GM18907 (cell line): ENCODE measurements at regions not wholly inside any gene's neighbourhood (a gene's known extent, or its start where the extent isn't known, plus 50 kb on each side); places are given as distances from the start of the nearest gene placed in this dataset.

ENCODE experiments used
- ATAC-seq: cut with Tn5 transposase; IDR thresholded peaks from one replicate; pipeline ENCODE4 v1.9.1; 2021; ENCODE audit warnings: mild to moderate bottlenecking, moderate library complexity; ENCODE audit not compliant: unreplicated experiment

GRCh38 chr2:236847538-236848263, 238.0 kb upstream of the COPS8 start:
- no peak for ATAC-seq

GRCh38 chr2:236848501-236848900, 237.2 kb upstream of the COPS8 start:
- ATAC-seq, result no peak

GRCh38 chr2:236849508-236849907, 236.2 kb upstream of the COPS8 start:
- no peak for ATAC-seq

DNA sequence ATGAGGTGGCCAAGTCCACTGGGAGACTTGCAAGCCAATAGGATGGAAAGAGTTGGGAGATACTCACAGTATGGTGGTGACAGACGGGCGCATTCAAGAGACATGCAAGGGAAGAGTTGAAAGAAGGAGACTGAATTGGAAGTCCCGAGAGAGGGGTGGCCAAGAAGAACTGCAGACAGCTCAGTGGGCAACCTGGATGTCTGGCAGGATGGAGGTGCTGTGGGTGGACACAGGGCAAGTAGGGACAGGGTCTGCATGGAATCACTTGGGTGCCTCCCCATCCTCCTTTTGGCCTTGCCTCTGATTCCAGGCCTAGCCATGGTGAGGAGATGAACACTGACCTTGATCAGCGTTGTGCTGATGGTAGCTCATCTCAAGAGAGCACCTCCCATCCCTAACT, 235.7 kb upstream of the COPS8 start:
- ATAC-seq, result no peak

DNA sequence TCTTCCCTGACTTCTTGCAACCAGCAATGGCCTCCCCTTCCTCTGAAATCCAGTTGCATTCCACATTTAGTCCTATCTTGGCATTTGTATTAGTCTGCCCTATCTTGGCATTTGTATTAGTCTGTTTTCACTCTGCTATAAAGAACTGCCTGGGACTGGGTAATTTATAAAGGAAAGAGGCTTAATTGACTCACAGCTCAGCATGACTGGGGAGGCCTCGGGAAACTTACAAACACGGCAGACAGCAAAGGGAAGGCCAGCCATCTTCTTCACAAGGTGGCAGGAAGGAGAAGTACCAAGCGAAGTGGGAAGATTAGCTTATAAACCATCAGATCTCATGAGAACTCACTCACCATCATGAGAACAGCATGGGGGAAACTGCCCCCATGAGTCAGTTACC, 234.5 kb upstream of the COPS8 start:
- ATAC-seq, result no peak

DNA sequence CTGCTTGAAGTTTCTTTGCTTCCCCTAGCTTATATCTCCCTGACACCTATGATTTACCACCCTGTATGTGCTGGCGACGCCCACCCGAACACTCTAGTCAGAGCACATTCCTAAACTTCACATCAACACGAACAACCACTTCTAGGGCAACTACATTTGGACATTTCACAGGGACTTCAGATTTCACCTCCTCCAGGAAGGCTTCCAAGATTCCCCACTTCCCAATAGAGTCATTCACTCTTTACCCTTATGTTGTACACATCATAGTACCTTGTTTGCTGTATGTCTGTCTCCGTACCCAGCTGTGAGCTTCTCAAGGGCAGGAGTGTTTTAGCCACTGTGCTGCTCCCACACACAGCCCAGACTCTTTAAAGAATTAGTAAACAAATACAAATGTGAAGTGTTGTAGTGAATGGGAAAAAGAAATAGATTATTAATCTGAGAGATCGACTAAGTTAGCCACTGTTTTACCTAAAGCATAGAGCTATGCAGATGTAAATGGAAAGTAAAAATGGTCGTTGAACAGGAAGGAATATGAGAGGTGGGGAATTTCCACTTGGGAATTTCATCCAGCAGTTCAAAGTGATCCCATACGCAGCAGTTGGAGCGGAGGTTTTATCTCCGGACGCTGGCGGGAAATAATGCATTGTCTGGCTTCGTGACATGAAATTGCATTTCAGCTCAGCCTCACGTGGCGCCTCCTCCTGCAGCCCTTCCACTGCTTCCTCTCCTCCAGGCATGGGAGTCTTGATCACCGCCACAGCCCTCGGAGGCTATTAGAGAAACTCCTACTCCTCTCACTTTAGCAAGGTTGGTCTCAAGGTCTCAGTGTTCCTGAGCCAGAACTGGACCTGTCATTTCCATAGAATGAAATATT, 233.4 kb upstream of the COPS8 start:
- ATAC-seq, result no peak

GRCh38 chr2:236852977-236853374, 232.7 kb upstream of the COPS8 start:
- ATAC-seq, result no peak

DNA sequence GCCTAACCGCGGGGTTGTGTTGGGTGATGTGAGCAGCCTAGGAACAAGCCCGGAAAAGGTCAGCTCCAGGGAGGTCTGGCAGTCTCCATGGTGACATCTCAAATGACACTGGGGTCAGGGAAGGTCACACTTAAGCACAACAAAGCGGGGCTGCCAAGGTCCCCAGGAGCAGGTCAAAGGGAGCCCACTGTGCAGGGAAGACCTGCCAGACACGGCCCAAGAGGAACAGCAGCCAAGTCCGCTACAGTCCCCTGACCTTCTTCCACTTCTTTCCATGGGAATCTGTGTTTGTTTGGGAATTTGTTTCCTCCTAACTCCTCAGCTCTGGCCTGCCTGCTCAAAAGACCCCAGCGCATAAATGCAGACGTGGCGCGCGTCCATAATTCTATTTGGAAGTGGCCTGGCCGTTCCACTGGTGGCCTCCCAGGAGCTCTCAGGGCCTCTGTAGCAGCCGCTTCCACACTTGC, 232.1 kb upstream of the COPS8 start:
- no peak for ATAC-seq

- no peak for ATAC-seq
Measured at GRCh38 chr2:236855176-236855865, 230.4 kb upstream of the COPS8 start.

- no peak for ATAC-seq
Measured at GRCh38 chr2:236855866-236856847, 229.5 kb upstream of the COPS8 start.

- no peak for ATAC-seq
Measured at GRCh38 chr2:236856848-236857235, 228.8 kb upstream of the COPS8 start.

DNA sequence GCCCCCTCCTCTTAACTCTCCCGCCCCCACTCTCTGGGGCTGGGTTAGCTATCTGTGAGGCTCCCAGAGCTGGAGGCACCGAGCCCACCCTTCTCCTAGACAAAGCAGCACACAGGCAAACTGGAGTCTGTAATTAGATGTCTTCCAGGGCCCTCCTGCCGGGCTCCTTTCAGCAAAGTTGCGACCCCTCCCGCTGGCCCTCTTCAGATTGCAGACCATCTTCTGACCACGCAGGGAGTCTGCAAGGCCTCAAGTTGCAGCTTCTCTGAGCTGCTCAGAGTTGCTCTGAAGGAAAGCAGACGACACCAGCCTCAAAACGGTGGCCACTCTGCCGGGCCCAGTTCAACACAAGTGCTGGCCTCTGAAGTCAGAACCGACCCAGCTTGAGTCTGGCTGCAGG, 228.4 kb upstream of the COPS8 start:
- no peak for ATAC-seq

GRCh38 chr2:236857781-236858180, 227.9 kb upstream of the COPS8 start:
- ATAC-seq, result no peak

GRCh38 chr2:236858661-236859060, 227.0 kb upstream of the COPS8 start:
- no peak for ATAC-seq

- ATAC-seq, result no peak
Measured at GRCh38 chr2:236859908-236860307, 225.8 kb upstream of the COPS8 start.

DNA sequence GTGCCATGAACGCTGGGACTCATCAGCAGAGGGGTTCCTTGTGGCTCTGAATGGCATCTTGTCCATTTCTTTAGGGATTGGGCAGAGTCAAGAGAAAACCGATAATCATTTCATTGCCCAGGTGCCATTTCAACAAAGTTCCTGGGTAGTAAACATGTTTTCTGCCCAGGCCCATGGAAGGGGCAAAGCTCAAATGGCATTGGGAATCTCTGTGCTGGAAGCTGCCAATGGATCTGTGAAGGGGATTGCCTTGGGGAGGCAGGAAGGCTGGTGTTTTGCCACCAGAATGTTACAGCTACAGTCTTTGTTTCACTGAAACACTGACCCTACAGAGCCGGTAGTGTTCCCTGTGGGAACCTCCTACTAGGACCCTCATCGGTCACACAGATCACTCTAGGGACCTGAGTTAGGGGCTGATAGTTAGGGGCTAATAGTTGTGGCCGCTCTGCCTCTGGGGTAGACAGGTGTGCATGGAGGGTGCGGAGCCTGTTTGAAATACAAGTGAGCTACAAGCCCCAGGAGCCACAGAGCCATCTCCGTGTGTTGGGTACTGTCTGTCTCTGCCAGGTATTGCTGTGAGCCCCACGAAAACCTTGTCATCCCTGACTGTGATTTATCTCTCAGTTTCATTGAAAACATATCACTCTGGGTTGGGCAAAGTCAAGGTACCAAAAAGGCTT, 224.4 kb upstream of the COPS8 start:
- ATAC-seq, result no peak

- ATAC-seq, result no peak
Measured at GRCh38 chr2:236861944-236862343, 223.7 kb upstream of the COPS8 start.

DNA sequence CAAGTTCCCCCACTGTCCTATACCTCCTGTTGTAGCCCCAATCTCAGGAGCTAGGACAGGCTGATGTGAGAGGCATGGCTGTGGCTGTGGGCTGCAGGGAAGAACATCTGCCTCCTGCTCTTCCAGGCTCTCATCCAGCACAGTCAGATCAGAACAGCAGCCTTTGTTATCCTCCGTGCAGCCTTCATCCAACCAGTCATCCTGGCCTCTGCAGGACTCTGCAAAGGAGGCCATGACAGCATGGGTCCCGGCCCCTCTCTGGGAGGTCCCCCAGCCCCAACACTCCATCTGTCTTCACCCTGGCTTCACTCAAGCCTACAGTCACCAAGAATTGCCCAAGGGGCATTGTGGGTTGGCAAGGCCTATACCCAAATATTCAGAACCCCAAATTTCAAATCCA, 223.2 kb upstream of the COPS8 start:
- no peak for ATAC-seq

GRCh38 chr2:236862961-236863728, 222.5 kb upstream of the COPS8 start:
- peak; percentile 93 for ATAC-seq
